Gastrocnemius medialis (tissue), 4 donors: ENCODE measurements at regions not wholly inside any gene's neighbourhood (a gene's known extent, or its start where the extent isn't known, plus 50 kb on each side); places are given as distances from the start of the nearest gene placed in this dataset.

Source experiments
- CTCF ChIP-seq, 5 experiments: fragments of 450-650 bp in 3 of 5; fragments of 200-600 bp in 2 of 5; sonication (generic) in 2 of 5; IDR thresholded peaks in 4 of 5; conservative IDR thresholded peaks in 1 of 5; 1 replicate in 4 of 5; 2 replicates in 1 of 5; pipeline ENCODE4 v1.5.1; 2016 to 2019; ENCODE audit warnings: antibody characterized with exemption in 5 of 5, mild to moderate bottlenecking in 3 of 5, moderate library complexity in 3 of 5
- POLR2A ChIP-seq, 2 donors: fragments of 450-650 bp; IDR thresholded peaks; one replicate each; pipeline ENCODE4 v1.6.1; 2017; ENCODE audit warnings: antibody characterized with exemption in 2 of 2, mild to moderate bottlenecking in 2 of 2, moderate library complexity in 2 of 2

- TF ChIP-seq POLR2A (IDR thresholded peaks at IDR 0.05) (no peak), CTCF (IDR thresholded peaks at IDR 0.05 in 4 of 5, conservative IDR thresholded peaks at IDR 0.05 in 1 of 5) (no peak)
Observed at GRCh38 chr18:2201036-2201600, 370.2 kb downstream of the METTL4 start.
